Ecto neural progenitor cell (in vitro differentiated cells): ENCODE measurements at regions not wholly inside any gene's neighbourhood (a gene's known extent, or its start where the extent isn't known, plus 50 kb on each side); places are given as distances from the start of the nearest gene placed in this dataset.
A peak's percentile ranks its signal among the peaks of the same experiment; 100 is the strongest.

Source experiments
- DNase-seq: peaks from one replicate; pipeline ENCODE4 v3.0.0-alpha.2; 2018; ENCODE audit warnings: low spot score

GRCh38 chr10:78481842-78482241 lies 448.2 kb downstream of the RPS24 start:
- DNase-seq = no peak

GRCh38 chr10:78483641-78484040 lies 450.0 kb downstream of the RPS24 start:
- DNase-seq = no peak

- DNase-seq = no peak
Measured at GRCh38 chr10:78489034-78489433, 455.4 kb downstream of the RPS24 start.

- DNase-seq = no peak
Measured at GRCh38 chr10:78491812-78492211, 458.1 kb downstream of the RPS24 start.

GRCh38 chr10:78492424-78492823 lies 458.8 kb downstream of the RPS24 start:
- DNase-seq = no peak

- DNase-seq = no peak
Measured at GRCh38 chr10:78494179-78494578, 460.5 kb downstream of the RPS24 start.

GRCh38 chr10:78502210-78502936 lies 468.7 kb downstream of the RPS24 start:
- peak; percentile 32 for DNase-seq

GRCh38 chr10:78504181-78504580 lies 470.5 kb downstream of the RPS24 start:
- DNase-seq = peak; percentile 35

- no peak for DNase-seq
Measured at GRCh38 chr10:78505657-78506056, 472.0 kb downstream of the RPS24 start.

GRCh38 chr10:78506614-78507013 lies 473.0 kb downstream of the RPS24 start:
- peak; percentile 32 for DNase-seq

- peak; percentile 53 for DNase-seq
Measured at GRCh38 chr10:78507510-78508160, 474.0 kb downstream of the RPS24 start.

- DNase-seq = peak; percentile 23
Measured at GRCh38 chr10:78508955-78509748, 475.5 kb downstream of the RPS24 start.

GRCh38 chr10:78510566-78511323 lies 477.1 kb downstream of the RPS24 start:
- DNase-seq = peak; percentile 49

GRCh38 chr10:78511324-78512204 lies 477.9 kb downstream of the RPS24 start:
- DNase-seq = peak; percentile 29

- DNase-seq = no peak
Measured at GRCh38 chr10:78512205-78512550, 478.5 kb downstream of the RPS24 start.

GRCh38 chr10:78513330-78513729 lies 479.7 kb downstream of the RPS24 start:
- DNase-seq = no peak

- DNase-seq = no peak
Measured at GRCh38 chr10:78513986-78514385, 480.3 kb downstream of the RPS24 start.

GRCh38 chr10:78514459-78514858 lies 480.8 kb downstream of the RPS24 start:
- DNase-seq = peak; percentile 18

- DNase-seq = peak; percentile 40
Measured at GRCh38 chr10:78515038-78515872, 481.6 kb downstream of the RPS24 start.

- no peak for DNase-seq
Measured at GRCh38 chr10:78515873-78516153, 482.1 kb downstream of the RPS24 start.

GRCh38 chr10:78516236-78516635 lies 482.6 kb downstream of the RPS24 start:
- peak; percentile 23 for DNase-seq
